ENCODE measurements at regions not wholly inside any gene's neighbourhood (a gene's known extent, or its start where the extent isn't known, plus 50 kb on each side); places are given as distances from the start of the nearest gene placed in this dataset.

- ATAC-seq (ENCODE audit: low FRiP score in 2 of 2) (no peak), DNase-seq (no peak)
- Histone ChIP-seq H3K27me3 (no peaks in the 10 kb centered on the region), H3K4me1 (no peaks in the 10 kb centered on the region), H3K27ac (no peak overlapping the region), H3K4me3 (no peak overlapping the region), H3K9me3 (no peaks in the 10 kb centered on the region), H3K36me3 (no peaks in the 10 kb centered on the region)
- TF ChIP-seq EP300 (IDR thresholded peaks at IDR 0.05): no peak
- TF ChIP-seq POLR2A (IDR thresholded peaks at IDR 0.05): no peak
- TF ChIP-seq CTCF (IDR thresholded peaks at IDR 0.05): no peak
- TF ChIP-seq POLR2AphosphoS5 (IDR thresholded peaks at IDR 0.05): no peak
- 89 to 96% methylated on average over 4 of the region's 4 CpGs for WGBS, 2 donors
Measured at GRCh38 chr6:4289770-4290320, 154.5 kb upstream of the ECI2 start.

GRCh38 chr6:4287811-4288244, 152.5 kb upstream of the ECI2 start:
- no peaks in the 10 kb centered on the region for H3K4me1 ChIP-seq
- H3K27me3 ChIP-seq: no peaks in the 10 kb centered on the region
- no peak overlapping the region for H3K4me3 ChIP-seq
- no peaks in the 10 kb centered on the region for H3K36me3 ChIP-seq
- no peak for DNase-seq
- H3K9me3 ChIP-seq: no peaks in the 10 kb centered on the region
- ATAC-seq (ENCODE audit: low FRiP score in 2 of 2): peak in 1 of 2 donors; percentile 27
- no peak overlapping the region for H3K27ac ChIP-seq
- no peak for TF ChIP-seq POLR2AphosphoS5 (IDR thresholded peaks at IDR 0.05)
- TF ChIP-seq CTCF (IDR thresholded peaks at IDR 0.05): no peak
- no peak for TF ChIP-seq EP300 (IDR thresholded peaks at IDR 0.05)
- no peak for TF ChIP-seq POLR2A (IDR thresholded peaks at IDR 0.05)
- 38 to 50% methylated on average over 9 to 11 of the region's 11 CpGs for WGBS, 2 donors

- TF ChIP-seq POLR2A (IDR thresholded peaks at IDR 0.05): no peak
- H3K9me3 ChIP-seq: no peaks in the 10 kb centered on the region
- H3K27me3 ChIP-seq: no peaks in the 10 kb centered on the region
- ATAC-seq (ENCODE audit: low FRiP score in 2 of 2): no peak
- peaks cover 0 to 2% (median under 1%) of the 10 kb centered on the region in 4 donors for H3K4me1 ChIP-seq
- 84 to 85% methylated on average over 7 of the region's 7 CpGs for WGBS, 2 donors
- H3K4me3 ChIP-seq: no peak overlapping the region
- H3K36me3 ChIP-seq: no peaks in the 10 kb centered on the region
- no peak overlapping the region for H3K27ac ChIP-seq
- no peak for DNase-seq
Measured at GRCh38 chr6:4287372-4287771, 152.0 kb upstream of the ECI2 start.

GRCh38 chr6:4282926-4283325, 147.6 kb upstream of the ECI2 start:
- H3K4me1 ChIP-seq: peaks cover 0 to 12% (median 9%) of the 10 kb centered on the region in 4 donors
- no peak overlapping the region for H3K27ac ChIP-seq
- no peaks in the 10 kb centered on the region for H3K9me3 ChIP-seq
- no peaks in the 10 kb centered on the region for H3K27me3 ChIP-seq
- TF ChIP-seq POLR2AphosphoS5 (IDR thresholded peaks at IDR 0.05) (no peak), EP300 (IDR thresholded peaks at IDR 0.05) (no peak)
- ATAC-seq (ENCODE audit: low FRiP score in 2 of 2) (no peak), DNase-seq (no peak)
- no peaks in the 10 kb centered on the region for H3K36me3 ChIP-seq
- 80 to 86% methylated on average over 4 of the region's 4 CpGs for whole genome bisulfite sequencing, 2 donors
- H3K4me3 ChIP-seq: no peak overlapping the region

GRCh38 chr6:4281341-4282293, 146.2 kb upstream of the ECI2 start:
- Histone ChIP-seq H3K36me3 (no peaks in the 10 kb centered on the region), H3K27me3 (no peaks in the 10 kb centered on the region), H3K27ac (no peak overlapping the region), H3K4me3 (peak overlapping the region in 3 of 4 donors; percentile 27 to 42 (median 39)), H3K4me1 (peaks cover 0 to 12% (median 9%) of the 10 kb centered on the region in 4 donors), H3K9me3 (no peaks in the 10 kb centered on the region)
- DNase-seq (peak; percentile 66 to 86), ATAC-seq (ENCODE audit: low FRiP score in 2 of 2) (peak; percentile 62 to 77)
- 31 to 32% methylated on average over 23 to 46 of the region's 46 CpGs for WGBS, 2 donors
- TF ChIP-seq CTCF (IDR thresholded peaks at IDR 0.05) (peak; percentile 17 to 73 (median 58)), POLR2A (IDR thresholded peaks at IDR 0.05) (no peak)
